Neuronal stem cell (in vitro differentiated cells): ENCODE measurements at regions not wholly inside any gene's neighbourhood (a gene's known extent, or its start where the extent isn't known, plus 50 kb on each side); places are given as distances from the start of the nearest gene placed in this dataset.

Source experiments
- DNase-seq: peaks from one replicate; pipeline ENCODE4 v3.0.0-alpha.2; 2013; ENCODE audit warnings: low spot score
- H2AFZ ChIP-seq: one replicate; pipeline ENCODE4 v1.6.1; 2013; ENCODE audit warnings: mild to moderate bottlenecking, low read length, inconsistent platforms
- H2AK5ac ChIP-seq: 2 replicates; pipeline ENCODE4 v1.6.1; 2013; ENCODE audit warnings: low read depth, mild to moderate bottlenecking, inconsistent platforms, low read length, moderate library complexity, mixed read lengths
- H2BK120ac ChIP-seq: 2 replicates; pipeline ENCODE4 v1.6.1; 2013; ENCODE audit warnings: low read depth, mild to moderate bottlenecking, inconsistent platforms, low read length, moderate library complexity, mixed read lengths
- H2BK12ac ChIP-seq: one replicate; pipeline ENCODE4 v1.6.1; 2013; ENCODE audit warnings: low read length, inconsistent platforms
- H2BK15ac ChIP-seq: 2 replicates; pipeline ENCODE4 v1.6.1; 2013; ENCODE audit warnings: mild to moderate bottlenecking, low read length, inconsistent platforms, mixed read lengths
- H2BK5ac ChIP-seq: one replicate; pipeline ENCODE4 v1.6.1; 2013; ENCODE audit warnings: inconsistent platforms, mild to moderate bottlenecking, low read length, moderate library complexity
- H3K14ac ChIP-seq: one replicate; pipeline ENCODE4 v1.6.1; 2013; ENCODE audit warnings: low read length, inconsistent platforms
- H3K18ac ChIP-seq: 2 replicates; pipeline ENCODE4 v1.6.1; 2013; ENCODE audit warnings: low read length, inconsistent platforms
- H3K23ac ChIP-seq: 2 replicates; pipeline ENCODE4 v1.6.1; 2013; ENCODE audit warnings: low read depth, mild to moderate bottlenecking, mixed read lengths, low read length, inconsistent platforms; ENCODE audit not compliant: poor library complexity
- H3K27ac ChIP-seq: replicated peaks from 3 replicates; pipeline ENCODE4 v1.5.1; 2013; ENCODE audit warnings: low read length, inconsistent platforms
- H3K27me3 ChIP-seq, 3 experiments: 2 replicates each; pipeline ENCODE4 v1.6.1; 2013; ENCODE audit warnings: low read length in 3 of 3, mild to moderate bottlenecking in 2 of 3, inconsistent platforms in 1 of 3, low read depth in 1 of 3, mixed read lengths in 1 of 3, moderate library complexity in 1 of 3; ENCODE audit not compliant: control insufficient read depth in 3 of 3, insufficient read depth in 3 of 3
- H3K36me3 ChIP-seq, 2 donors: replicated peaks in 1 of 2; 2 replicates each; pipeline ENCODE4 v1.6.1; 2013; ENCODE audit warnings: low read length in 2 of 2; ENCODE audit not compliant: control insufficient read depth in 2 of 2, insufficient read depth in 2 of 2
- H3K4ac ChIP-seq: 2 replicates; pipeline ENCODE4 v1.6.1; 2013; ENCODE audit warnings: inconsistent platforms, mild to moderate bottlenecking, low read length, moderate library complexity
- H3K4me1 ChIP-seq, 2 donors: 1 replicate in 1 of 2; 2 replicates in 1 of 2; pipeline ENCODE4 v1.6.1; 2013; ENCODE audit warnings: low read length in 2 of 2, low read depth in 1 of 2; ENCODE audit not compliant: control insufficient read depth in 2 of 2, insufficient read depth in 1 of 2
- H3K4me2 ChIP-seq: one replicate; pipeline ENCODE4 v1.6.1; 2013; ENCODE audit warnings: mild to moderate bottlenecking, low read length, inconsistent platforms; ENCODE audit not compliant: insufficient read depth, poor library complexity, severe bottlenecking
- H3K4me3 ChIP-seq, 2 donors: 2 replicates each; pipeline ENCODE4 v1.5.1; 2013; ENCODE audit warnings: low read length in 2 of 2, mild to moderate bottlenecking in 2 of 2, inconsistent platforms in 1 of 2, moderate library complexity in 1 of 2
- H3K79me1 ChIP-seq: one replicate; pipeline ENCODE4 v1.6.1; 2013; ENCODE audit warnings: low read depth, mild to moderate bottlenecking, inconsistent platforms, low read length, moderate library complexity
- H3K9ac ChIP-seq: one replicate; pipeline ENCODE4 v1.6.1; 2013; ENCODE audit warnings: mild to moderate bottlenecking, low read depth, low read length, inconsistent platforms; ENCODE audit not compliant: poor library complexity
- H3K9me3 ChIP-seq, 2 donors: replicated peaks in 1 of 2; 2 replicates each; pipeline versions ENCODE3 to v1.6.1; 2013; ENCODE audit warnings: low read length in 2 of 2, mild to moderate bottlenecking in 2 of 2, inconsistent platforms in 1 of 2, low read depth in 1 of 2, mixed read lengths in 1 of 2, moderate library complexity in 1 of 2; ENCODE audit not compliant: control insufficient read depth in 2 of 2, insufficient read depth in 1 of 2
- H4K8ac ChIP-seq: one replicate; pipeline ENCODE4 v1.6.1; 2013; ENCODE audit warnings: low read depth, mild to moderate bottlenecking, inconsistent platforms, low read length, moderate library complexity
- H4K91ac ChIP-seq: one replicate; pipeline ENCODE4 v1.6.1; 2013; ENCODE audit warnings: low read length, low read depth, mild to moderate bottlenecking, inconsistent platforms; ENCODE audit not compliant: poor library complexity
- WGBS, 2 donors: extraction: QIAGEN DNeasy Blood & Tissue Kit; methylation state at CpG; one replicate each; pipeline ENCODE4 v1.1.7; 2013; ENCODE audit warnings: missing lambda C conversion rate in 2 of 2, mixed read lengths in 1 of 2; ENCODE audit not compliant: insufficient read length in 2 of 2, insufficient replicate concordance in 1 of 2; ENCODE audit errors: extremely low coverage in 2 of 2; 5-methylcytosine and 5-hydroxymethylcytosine counted together

DNA sequence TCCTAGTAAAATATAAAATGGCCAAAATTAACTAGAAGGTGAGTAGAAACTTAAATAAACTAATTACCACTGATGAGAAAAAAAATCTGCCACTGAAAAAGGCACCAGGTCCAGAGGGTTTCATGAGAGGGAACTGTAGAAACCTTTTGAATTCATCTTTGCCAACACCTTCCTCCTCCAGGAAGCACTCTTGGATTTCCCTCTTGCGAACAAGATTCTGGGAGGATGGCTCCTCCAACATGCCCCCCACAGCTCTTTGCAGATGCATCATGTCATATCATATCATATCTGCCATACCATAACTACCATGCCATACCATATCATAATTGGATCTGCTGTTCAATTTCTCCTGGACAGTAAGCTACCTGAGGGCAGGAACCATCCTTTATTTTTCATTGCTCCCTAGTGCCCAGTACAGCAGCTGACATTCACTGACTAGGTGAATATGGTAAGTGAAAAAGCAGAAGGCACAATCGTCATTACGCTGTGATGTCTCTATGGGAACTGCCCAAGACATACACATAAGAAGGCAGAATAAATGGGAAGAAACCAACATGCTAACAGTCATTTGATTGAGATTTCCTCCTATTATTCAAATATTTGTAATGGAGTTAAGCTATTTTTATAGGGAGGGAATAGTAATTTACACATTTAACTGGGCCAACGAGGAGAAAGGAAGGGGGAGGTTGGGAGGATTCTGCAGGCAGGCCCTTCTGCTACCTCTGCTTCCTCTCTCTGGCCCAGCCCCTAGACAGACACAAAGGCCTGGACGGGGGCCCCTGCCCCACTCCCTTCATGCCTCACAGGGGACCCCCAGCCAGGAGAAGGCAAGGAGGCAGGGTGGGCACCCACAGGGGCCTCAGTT, 110.1 kb upstream of the SMURF2 start:
- no peak overlapping the region for H3K14ac ChIP-seq
- H3K18ac ChIP-seq = no peak overlapping the region
- no peak overlapping the region for H2BK12ac ChIP-seq
- H3K27ac ChIP-seq = no peak overlapping the region
- H2BK120ac ChIP-seq = no peak overlapping the region
- DNase-seq = no peak
- no peak overlapping the region for H2BK5ac ChIP-seq
- H2AFZ ChIP-seq = no peak overlapping the region
- no peak overlapping the region for H3K9ac ChIP-seq
- no peak overlapping the region for H2AK5ac ChIP-seq
- H3K4me3 ChIP-seq = no peak overlapping the region
- H3K23ac ChIP-seq = no peak overlapping the region
- H4K91ac ChIP-seq = no peak overlapping the region
- H3K4me1 ChIP-seq = peaks cover 2 to 5% of the 10 kb centered on the region in 2 donors
- H3K36me3 ChIP-seq = no peaks in the 10 kb centered on the region
- no peaks in the 10 kb centered on the region for H3K9me3 ChIP-seq
- no peak overlapping the region for H4K8ac ChIP-seq
- H3K27me3 ChIP-seq = peaks cover 0 to 8% (median 7%) of the 10 kb centered on the region in 3 experiments
- WGBS, 2 donors = no CpG with 5 or more reads among the region's 5 CpGs
- H3K4ac ChIP-seq = no peak overlapping the region
- H3K79me1 ChIP-seq = no peaks in the 10 kb centered on the region
- no peak overlapping the region for H3K4me2 ChIP-seq
- no peak overlapping the region for H2BK15ac ChIP-seq

- no peak overlapping the region for H4K8ac ChIP-seq
- no peak for DNase-seq
- no peak overlapping the region for H2BK15ac ChIP-seq
- H4K91ac ChIP-seq = no peak overlapping the region
- no peaks in the 10 kb centered on the region for H3K9me3 ChIP-seq
- no peak overlapping the region for H3K4ac ChIP-seq
- H3K23ac ChIP-seq = no peak overlapping the region
- no CpG with 5 or more reads among the region's 7 CpGs for WGBS, 2 donors
- no peaks in the 10 kb centered on the region for H3K36me3 ChIP-seq
- H2AK5ac ChIP-seq = no peak overlapping the region
- peaks cover 0 to 6% of the 10 kb centered on the region in 2 donors for H3K4me1 ChIP-seq
- H3K27ac ChIP-seq = no peak overlapping the region
- no peak overlapping the region for H3K9ac ChIP-seq
- H3K14ac ChIP-seq = no peak overlapping the region
- H3K4me2 ChIP-seq = no peak overlapping the region
- H3K79me1 ChIP-seq = no peaks in the 10 kb centered on the region
- H2BK12ac ChIP-seq = no peak overlapping the region
- no peak overlapping the region for H2BK5ac ChIP-seq
- H2AFZ ChIP-seq = no peak overlapping the region
- no peak overlapping the region for H3K4me3 ChIP-seq
- H3K18ac ChIP-seq = no peak overlapping the region
- no peaks in the 10 kb centered on the region for H3K27me3 ChIP-seq
- H2BK120ac ChIP-seq = no peak overlapping the region
Observed at GRCh38 chr17:64769712-64770111, 107.6 kb upstream of the SMURF2 start.

- H3K23ac ChIP-seq = peak overlapping the region; percentile 80
- H3K79me1 ChIP-seq = no peaks in the 10 kb centered on the region
- H4K8ac ChIP-seq = no peak overlapping the region
- no peak for DNase-seq
- no peak overlapping the region for H2BK12ac ChIP-seq
- no peak overlapping the region for H3K18ac ChIP-seq
- no peak overlapping the region for H3K4ac ChIP-seq
- H2AFZ ChIP-seq = no peak overlapping the region
- no peak overlapping the region for H3K4me2 ChIP-seq
- H2BK15ac ChIP-seq = no peak overlapping the region
- H3K4me3 ChIP-seq = no peak overlapping the region
- H4K91ac ChIP-seq = no peak overlapping the region
- H3K4me1 ChIP-seq = peaks cover 0 to 6% of the 10 kb centered on the region in 2 donors
- H3K9me3 ChIP-seq = no peaks in the 10 kb centered on the region
- WGBS, 2 donors = no CpG with 5 or more reads among the region's 11 CpGs
- H3K27ac ChIP-seq = no peak overlapping the region
- no peaks in the 10 kb centered on the region for H3K36me3 ChIP-seq
- H2BK5ac ChIP-seq = no peak overlapping the region
- no peak overlapping the region for H3K14ac ChIP-seq
- no peaks in the 10 kb centered on the region for H3K27me3 ChIP-seq
- H2BK120ac ChIP-seq = no peak overlapping the region
- H3K9ac ChIP-seq = no peak overlapping the region
- H2AK5ac ChIP-seq = no peak overlapping the region
Observed at GRCh38 chr17:64767269-64767997, 105.3 kb upstream of the SMURF2 start.

- H2BK15ac ChIP-seq = no peak overlapping the region
Observed at GRCh38 chr17:64765191-64765889, 103.2 kb upstream of the SMURF2 start.

More at GRCh38 chr17:64765191-64765889, 103.2 kb upstream of the SMURF2 start:
- H2AFZ ChIP-seq = no peak overlapping the region
- no peaks in the 10 kb centered on the region for H3K79me1 ChIP-seq
- H3K9ac ChIP-seq = no peak overlapping the region
- no peak overlapping the region for H3K4me2 ChIP-seq
- no peak overlapping the region for H2BK5ac ChIP-seq
- no peaks in the 10 kb centered on the region for H3K36me3 ChIP-seq
- H3K23ac ChIP-seq = no peak overlapping the region
- H3K14ac ChIP-seq = no peak overlapping the region
- H2BK12ac ChIP-seq = no peak overlapping the region
- peaks cover 0 to 6% of the 10 kb centered on the region in 2 donors for H3K4me1 ChIP-seq
- H2BK120ac ChIP-seq = no peak overlapping the region
- no peak overlapping the region for H3K18ac ChIP-seq
- no peaks in the 10 kb centered on the region for H3K9me3 ChIP-seq
- H3K4ac ChIP-seq = no peak overlapping the region
- no peaks in the 10 kb centered on the region for H3K27me3 ChIP-seq
- no peak overlapping the region for H2AK5ac ChIP-seq
- no peak overlapping the region for H3K27ac ChIP-seq
- DNase-seq = no peak
- WGBS, 2 donors = no CpG with 5 or more reads among the region's 7 CpGs
- H4K91ac ChIP-seq = no peak overlapping the region
- H3K4me3 ChIP-seq = peak overlapping the region in 1 of 2 donors; percentile 28
- no peak overlapping the region for H4K8ac ChIP-seq
